ENCODE measurements at regions not wholly inside any gene's neighbourhood (a gene's known extent, or its start where the extent isn't known, plus 50 kb on each side); places are given as distances from the start of the nearest gene placed in this dataset.
A peak's percentile ranks its signal among the peaks of the same experiment; 100 is the strongest.

DNA sequence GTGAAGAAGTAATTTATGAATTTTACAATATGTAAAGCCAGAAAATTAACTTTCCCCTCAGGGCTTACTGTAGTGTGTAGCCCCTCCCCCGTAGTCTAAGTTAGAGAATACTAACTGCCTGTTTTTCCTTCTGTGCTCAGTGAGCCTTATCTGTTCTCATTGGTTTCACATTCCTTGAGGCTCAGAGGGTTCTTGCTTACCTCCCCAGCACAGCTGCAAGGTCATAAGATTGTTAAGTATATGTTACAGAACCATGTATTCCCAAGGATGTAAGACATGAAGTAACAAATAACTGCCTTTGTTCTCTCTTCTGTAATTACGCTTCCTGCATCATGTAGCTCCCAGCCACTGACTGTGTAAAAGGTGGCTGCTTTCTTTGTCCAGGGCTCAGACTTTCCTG, 1351.1 kb downstream of the TMEM121 start:
- DNase-seq: no peak

- DNase-seq: peak; percentile 45
Measured at GRCh38 chr14:106879241-106879640, 1352.9 kb downstream of the TMEM121 start.

DNA sequence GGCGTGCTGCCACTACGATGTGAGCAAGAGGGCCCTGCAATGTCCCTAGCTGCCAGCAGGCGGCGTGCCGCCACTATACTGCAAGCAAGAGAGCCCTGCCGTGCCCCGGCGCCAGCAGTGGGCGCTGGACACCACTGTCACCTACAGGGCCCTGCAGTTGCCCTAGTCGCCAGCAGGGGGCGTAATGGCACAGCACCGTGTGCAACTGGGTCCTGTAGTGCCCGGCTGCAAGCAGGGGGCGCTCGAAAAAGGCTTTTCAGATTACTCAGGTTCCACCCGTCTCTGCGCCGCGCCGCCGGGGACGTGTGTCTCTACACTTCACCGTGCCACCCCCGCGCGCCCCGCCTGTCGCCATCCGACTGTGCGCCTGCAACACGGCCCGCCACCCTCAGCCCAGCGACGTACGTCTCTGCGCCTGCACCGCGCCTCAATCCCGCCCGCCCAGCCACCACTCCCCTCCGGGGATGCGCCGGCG, 1356.9 kb downstream of the TMEM121 start:
- peak; percentile 37 for DNase-seq
